ENCODE measurements at regions not wholly inside any gene's neighbourhood (a gene's known extent, or its start where the extent isn't known, plus 50 kb on each side); places are given as distances from the start of the nearest gene placed in this dataset.

DNA sequence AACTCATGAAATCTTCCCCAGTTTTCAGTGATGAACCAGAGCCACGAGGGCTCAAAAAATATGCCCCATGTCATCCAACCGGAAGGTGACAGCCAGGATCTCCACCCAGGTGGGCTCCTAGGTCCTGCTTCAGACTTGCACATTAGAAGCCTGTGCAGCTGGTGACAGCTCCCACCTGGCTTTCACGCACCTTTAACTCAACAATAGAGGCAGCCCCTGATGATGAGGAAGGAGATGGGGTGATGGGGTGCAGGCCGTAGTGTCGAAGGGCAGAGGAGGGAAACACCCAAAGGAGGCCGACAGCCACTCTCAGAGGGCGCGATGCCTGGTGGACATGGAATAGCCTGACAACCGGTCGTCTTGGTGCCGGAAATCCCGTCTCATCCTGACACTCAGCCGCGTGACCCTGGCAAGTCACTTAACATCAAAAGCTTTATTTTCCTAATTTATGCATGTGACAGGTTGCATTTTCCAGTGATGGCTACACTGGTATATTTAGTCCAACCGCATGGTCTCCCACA, 118.0 kb downstream of the SOX1 start:
- no TSS peak for BruUV-seq (replicated peaks)
- no peak overlapping the region for H3K4me3 ChIP-seq (ENCODE audit: low read depth, low read length)
- H3K27me3 Mint-ChIP-seq (ENCODE audit: insufficient read depth, unreplicated experiment): peaks cover 14% of the 10 kb centered on the region
- DNase-seq: peak in 1 of 2 experiments; percentile 19
- TF ChIP-seq CTCF (IDR thresholded peaks at IDR 0.05; ENCODE audit: insufficient read depth in 1 of 2, low read depth in 1 of 2, low read length in 1 of 2, severe bottlenecking in 1 of 2, unreplicated experiment in 1 of 2): no peak
- ChIA-PET POLR2A (no interaction called here), CTCF (no interaction called here)
- H3K9me3 Mint-ChIP-seq (ENCODE audit: unreplicated experiment): no peaks in the 10 kb centered on the region
- H3K4me1 ChIP-seq: no peaks in the 10 kb centered on the region
- H3K27ac Mint-ChIP-seq (ENCODE audit: unreplicated experiment): no peak overlapping the region
- H3K27me3 ChIP-seq (replicated peaks; ENCODE audit: control insufficient read depth, insufficient read depth, low read length): no peaks in the 10 kb centered on the region
- no peak overlapping the region for H3K4me3 Mint-ChIP-seq (ENCODE audit: unreplicated experiment)
- H3K9me3 ChIP-seq: no peaks in the 10 kb centered on the region
- no peaks in the 10 kb centered on the region for H3K36me3 Mint-ChIP-seq (ENCODE audit: insufficient read depth, unreplicated experiment)
- no peaks in the 10 kb centered on the region for H3K4me1 Mint-ChIP-seq (ENCODE audit: low read depth, unreplicated experiment)
- no peaks in the 10 kb centered on the region for H3K36me3 ChIP-seq (ENCODE audit: control insufficient read depth, insufficient read depth, low read length)
- intact Hi-C loops (cut with micrococcal nuclease; ENCODE audit: unreplicated experiment): no loop called here

DNA sequence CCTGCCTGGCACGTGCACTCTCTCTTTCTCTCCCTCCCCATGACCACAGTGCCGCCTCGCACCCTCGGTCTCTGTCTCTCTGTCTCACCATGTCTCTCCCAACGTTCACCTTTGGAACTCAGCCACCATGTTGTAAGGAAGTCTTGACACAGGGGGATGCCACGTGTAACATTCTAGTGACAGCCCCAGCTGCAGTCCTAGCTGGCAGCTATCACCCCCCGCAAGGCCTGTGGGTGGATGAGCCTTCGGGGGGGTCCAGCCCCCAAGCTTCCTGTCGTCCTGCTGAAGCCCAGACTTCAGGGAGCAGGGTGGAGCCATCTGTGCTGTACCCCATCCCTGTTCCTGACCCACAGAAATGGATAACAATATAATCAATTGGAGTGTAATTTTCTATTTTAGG, 118.5 kb downstream of the SOX1 start:
- DNase-seq: peak in 1 of 2 experiments; percentile 17
- Histone ChIP-seq H3K9me3 (no peaks in the 10 kb centered on the region), H3K4me3 (ENCODE audit: low read depth, low read length) (no peak overlapping the region), H3K36me3 (ENCODE audit: control insufficient read depth, insufficient read depth, low read length) (no peaks in the 10 kb centered on the region), H3K27me3 (replicated peaks; ENCODE audit: control insufficient read depth, insufficient read depth, low read length) (no peaks in the 10 kb centered on the region), H3K4me1 (no peaks in the 10 kb centered on the region)
- H3K9me3 Mint-ChIP-seq (ENCODE audit: unreplicated experiment): no peaks in the 10 kb centered on the region
- CTCF ChIA-PET: no interaction called here
- H3K27me3 Mint-ChIP-seq (ENCODE audit: insufficient read depth, unreplicated experiment): peaks cover 13% of the 10 kb centered on the region
- H3K4me1 Mint-ChIP-seq (ENCODE audit: low read depth, unreplicated experiment): no peaks in the 10 kb centered on the region
- no peaks in the 10 kb centered on the region for H3K36me3 Mint-ChIP-seq (ENCODE audit: insufficient read depth, unreplicated experiment)
- TF ChIP-seq CTCF (IDR thresholded peaks at IDR 0.05; ENCODE audit: insufficient read depth in 1 of 2, low read depth in 1 of 2, low read length in 1 of 2, severe bottlenecking in 1 of 2, unreplicated experiment in 1 of 2): no peak
- H3K4me3 Mint-ChIP-seq (ENCODE audit: unreplicated experiment): no peak overlapping the region
- POLR2A ChIA-PET: no interaction called here
- intact Hi-C loops (cut with micrococcal nuclease; ENCODE audit: unreplicated experiment): no loop called here
- no TSS peak for BruUV-seq (replicated peaks)
- no peak overlapping the region for H3K27ac Mint-ChIP-seq (ENCODE audit: unreplicated experiment)

DNA sequence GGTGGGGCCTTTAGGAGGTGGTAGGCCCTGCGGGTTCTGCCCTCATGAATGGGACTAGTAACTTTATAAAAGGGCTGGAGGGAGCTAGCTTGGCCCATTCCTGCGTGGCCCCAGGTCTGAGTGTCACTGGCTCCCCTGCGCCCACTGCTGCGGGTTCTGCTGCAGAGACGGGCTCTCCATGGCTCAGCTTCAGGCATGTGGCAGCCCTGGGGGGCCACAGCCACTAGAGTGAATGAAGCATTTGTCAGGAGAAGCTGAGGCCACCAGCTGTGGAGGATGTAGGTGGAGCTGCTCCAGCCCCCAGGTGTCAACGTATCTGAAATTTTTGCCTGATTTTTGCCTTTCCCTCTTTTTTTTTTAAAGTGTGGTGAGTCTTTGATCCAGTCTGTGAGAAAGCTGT, 119.1 kb downstream of the SOX1 start:
- TF ChIP-seq CTCF (IDR thresholded peaks at IDR 0.05; ENCODE audit: insufficient read depth in 1 of 2, low read depth in 1 of 2, low read length in 1 of 2, severe bottlenecking in 1 of 2, unreplicated experiment in 1 of 2): no peak
- no peaks in the 10 kb centered on the region for H3K4me1 Mint-ChIP-seq (ENCODE audit: low read depth, unreplicated experiment)
- DNase-seq: peak in 1 of 2 experiments; percentile 7
- peaks cover 11% of the 10 kb centered on the region for H3K27me3 Mint-ChIP-seq (ENCODE audit: insufficient read depth, unreplicated experiment)
- no peaks in the 10 kb centered on the region for H3K9me3 ChIP-seq
- no peak overlapping the region for H3K27ac Mint-ChIP-seq (ENCODE audit: unreplicated experiment)
- BruUV-seq (replicated peaks): no TSS peak
- H3K4me3 ChIP-seq (ENCODE audit: low read depth, low read length): no peak overlapping the region
- no peaks in the 10 kb centered on the region for H3K27me3 ChIP-seq (replicated peaks; ENCODE audit: control insufficient read depth, insufficient read depth, low read length)
- no peak overlapping the region for H3K4me3 Mint-ChIP-seq (ENCODE audit: unreplicated experiment)
- no peaks in the 10 kb centered on the region for H3K36me3 Mint-ChIP-seq (ENCODE audit: insufficient read depth, unreplicated experiment)
- no peaks in the 10 kb centered on the region for H3K9me3 Mint-ChIP-seq (ENCODE audit: unreplicated experiment)
- ChIA-PET CTCF (no interaction called here), POLR2A (no interaction called here)
- intact Hi-C loops (cut with micrococcal nuclease; ENCODE audit: unreplicated experiment): no loop called here
- no peaks in the 10 kb centered on the region for H3K4me1 ChIP-seq
- no peaks in the 10 kb centered on the region for H3K36me3 ChIP-seq (ENCODE audit: control insufficient read depth, insufficient read depth, low read length)
